ENCODE measurements at regions not wholly inside any gene's neighbourhood (a gene's known extent, or its start where the extent isn't known, plus 50 kb on each side); places are given as distances from the start of the nearest gene placed in this dataset.

DNA sequence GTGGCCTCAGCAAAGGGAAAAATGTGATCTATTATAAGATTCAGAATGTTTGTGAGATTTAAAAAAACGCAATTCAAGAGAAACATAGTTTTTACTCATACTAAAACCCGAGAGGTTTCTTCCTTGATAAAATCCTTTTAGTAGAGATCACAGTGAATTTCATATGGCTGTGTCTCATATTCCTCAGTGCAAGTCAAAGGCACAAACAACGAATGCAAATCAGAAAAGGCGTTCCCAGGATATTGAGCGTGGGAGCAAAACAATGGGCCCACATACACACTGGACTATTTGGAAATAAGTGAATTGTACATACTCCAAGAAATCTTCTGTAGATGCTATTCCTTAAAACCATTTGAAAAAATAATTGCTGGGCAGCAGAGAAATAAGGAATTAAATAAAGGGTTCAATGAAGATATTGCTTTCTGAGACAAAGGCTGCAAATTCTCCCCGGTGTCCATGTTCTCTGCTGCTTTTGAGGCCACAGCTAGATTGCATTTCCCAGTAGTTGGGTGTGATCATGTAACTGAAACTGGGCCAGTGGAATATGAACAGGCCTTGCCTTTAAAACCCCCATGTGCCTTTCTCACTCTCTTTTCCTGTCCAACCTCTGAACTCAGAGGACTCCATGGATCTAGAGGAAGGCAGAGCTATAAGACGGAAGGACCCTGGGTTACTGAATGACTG is 144.6 kb upstream of the TBL1XR1 start:
- H3K27me3 ChIP-seq (ENCODE audit: control insufficient read depth in 1 of 2, insufficient read depth in 2 of 2, low read length in 2 of 2): no peaks in the 10 kb centered on the region
- FAIRE-seq (no peak), DNase-seq (ENCODE audit: low spot score) (no peak), ATAC-seq (no peak)
- H3K79me2 ChIP-seq (ENCODE audit: insufficient read depth, low read length): no peaks in the 10 kb centered on the region
- no peak overlapping the region for H3K27ac ChIP-seq (ENCODE audit: extremely low read length, insufficient read depth, low read length)
- H2AFZ ChIP-seq (ENCODE audit: low read length): no peak overlapping the region
- no peaks in the 10 kb centered on the region for H3K9me3 ChIP-seq (ENCODE audit: low read length)
- H3K4me3 ChIP-seq (replicated peaks in 1 of 3; ENCODE audit: insufficient read depth in 1 of 3, low read depth in 2 of 3, low read length in 3 of 3): no peak overlapping the region
- H3K36me3 ChIP-seq (replicated peaks in 1 of 2; ENCODE audit: control insufficient read depth in 1 of 2, insufficient read depth in 2 of 2, low read length in 2 of 2): no peaks in the 10 kb centered on the region
- H3K4me2 ChIP-seq (ENCODE audit: low read depth, low read length): no peak overlapping the region
- H3K4me1 ChIP-seq (ENCODE audit: insufficient read depth, low read length): peaks cover 78% of the 10 kb centered on the region
- CTCF ChIA-PET (ENCODE audit: low intra/inter-chr PET ratio, low total read pairs): no interaction called here
- WGBS (ENCODE audit: low lambda C conversion rate): 93% methylated on average over 7 of the region's 7 CpGs
- in situ Hi-C loops (cut with HindIII; ENCODE audit: extremely low pct_ligation_motif_present, low pct_unique_long_range_greater_than_20kb) (no loop called here), intact Hi-C loops (cut with micrococcal nuclease; ENCODE audit: unreplicated experiment) (no loop called here)
- TF ChIP-seq, protein P1, sequence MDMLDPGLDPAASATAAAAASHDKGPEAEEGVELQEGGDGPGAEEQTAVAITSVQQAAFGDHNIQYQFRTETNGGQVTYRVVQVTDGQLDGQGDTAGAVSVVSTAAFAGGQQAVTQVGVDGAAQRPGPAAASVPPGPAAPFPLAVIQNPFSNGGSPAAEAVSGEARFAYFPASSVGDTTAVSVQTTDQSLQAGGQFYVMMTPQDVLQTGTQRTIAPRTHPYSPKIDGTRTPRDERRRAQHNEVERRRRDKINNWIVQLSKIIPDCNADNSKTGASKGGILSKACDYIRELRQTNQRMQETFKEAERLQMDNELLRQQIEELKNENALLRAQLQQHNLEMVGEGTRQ (IDR thresholded peaks at IDR 0.05; ENCODE audit: low read depth, low read length): no peak
- TF ChIP-seq, protein P1 (CRISPR knock-in tag; IDR thresholded peaks at IDR 0.05; ENCODE audit: borderline replicate concordance): no peak
- TF ChIP-seq U2AF1 (optimal IDR thresholded peaks at IDR 0.05; ENCODE audit: low read depth, low read length): no peak
- TF ChIP-seq ATM (IDR thresholded peaks at IDR 0.05; ENCODE audit: borderline replicate concordance): no peak
- no peak for TF ChIP-seq GZF1 (CRISPR knock-in tag; IDR thresholded peaks at IDR 0.05)
- no peak for TF ChIP-seq ZSCAN22 (CRISPR knock-in tag; IDR thresholded peaks at IDR 0.05)
- no peak for TF ChIP-seq MXD4 (CRISPR knock-in tag; IDR thresholded peaks at IDR 0.05)
- no peak for TF ChIP-seq ZSCAN9 (CRISPR knock-in tag; IDR thresholded peaks at IDR 0.05; ENCODE audit: borderline replicate concordance)
- no peak for TF ChIP-seq RAD51 (IDR thresholded peaks at IDR 0.05; ENCODE audit: borderline replicate concordance)
- no peak for TF ChIP-seq GABPA (IDR thresholded peaks at IDR 0.05; ENCODE audit: low read depth, low read length)
- TF ChIP-seq GABPA (CRISPR knock-in tag; IDR thresholded peaks at IDR 0.05; ENCODE audit: low read depth): no peak
- TF ChIP-seq ZNF547 (CRISPR knock-in tag; IDR thresholded peaks at IDR 0.05): no peak
- TF ChIP-seq, protein P2, sequence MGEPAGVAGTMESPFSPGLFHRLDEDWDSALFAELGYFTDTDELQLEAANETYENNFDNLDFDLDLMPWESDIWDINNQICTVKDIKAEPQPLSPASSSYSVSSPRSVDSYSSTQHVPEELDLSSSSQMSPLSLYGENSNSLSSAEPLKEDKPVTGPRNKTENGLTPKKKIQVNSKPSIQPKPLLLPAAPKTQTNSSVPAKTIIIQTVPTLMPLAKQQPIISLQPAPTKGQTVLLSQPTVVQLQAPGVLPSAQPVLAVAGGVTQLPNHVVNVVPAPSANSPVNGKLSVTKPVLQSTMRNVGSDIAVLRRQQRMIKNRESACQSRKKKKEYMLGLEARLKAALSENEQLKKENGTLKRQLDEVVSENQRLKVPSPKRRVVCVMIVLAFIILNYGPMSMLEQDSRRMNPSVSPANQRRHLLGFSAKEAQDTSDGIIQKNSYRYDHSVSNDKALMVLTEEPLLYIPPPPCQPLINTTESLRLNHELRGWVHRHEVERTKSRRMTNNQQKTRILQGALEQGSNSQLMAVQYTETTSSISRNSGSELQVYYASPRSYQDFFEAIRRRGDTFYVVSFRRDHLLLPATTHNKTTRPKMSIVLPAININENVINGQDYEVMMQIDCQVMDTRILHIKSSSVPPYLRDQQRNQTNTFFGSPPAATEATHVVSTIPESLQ (CRISPR knock-in tag; conservative IDR thresholded peaks at IDR 0.05): no peak
- no peak for TF ChIP-seq REPIN1 (CRISPR knock-in tag; IDR thresholded peaks at IDR 0.05; ENCODE audit: borderline replicate concordance, low read depth)
- no peak for TF ChIP-seq ZNF264 (CRISPR knock-in tag; IDR thresholded peaks at IDR 0.05)
- TF ChIP-seq, protein P3, sequence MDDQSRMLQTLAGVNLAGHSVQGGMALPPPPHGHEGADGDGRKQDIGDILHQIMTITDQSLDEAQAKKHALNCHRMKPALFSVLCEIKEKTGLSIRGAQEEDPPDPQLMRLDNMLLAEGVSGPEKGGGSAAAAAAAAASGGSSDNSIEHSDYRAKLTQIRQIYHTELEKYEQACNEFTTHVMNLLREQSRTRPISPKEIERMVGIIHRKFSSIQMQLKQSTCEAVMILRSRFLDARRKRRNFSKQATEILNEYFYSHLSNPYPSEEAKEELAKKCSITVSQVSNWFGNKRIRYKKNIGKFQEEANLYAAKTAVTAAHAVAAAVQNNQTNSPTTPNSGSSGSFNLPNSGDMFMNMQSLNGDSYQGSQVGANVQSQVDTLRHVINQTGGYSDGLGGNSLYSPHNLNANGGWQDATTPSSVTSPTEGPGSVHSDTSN (CRISPR knock-in tag; IDR thresholded peaks at IDR 0.05; ENCODE audit: borderline replicate concordance): no peak
- H3K9ac ChIP-seq (ENCODE audit: insufficient read depth, low read depth, low read length): no peak overlapping the region
- POLR2A ChIA-PET: interaction anchor here (1.7 kb wide), 1 partner anchor 16 kb away, joined by 5 read pairs; no protein-coding TSS in a partner anchor
- no peaks in the 10 kb centered on the region for H4K20me1 ChIP-seq (ENCODE audit: insufficient read depth, low read length)
- no TSS peak for BruUV-seq (replicated peaks)
